WI38 (cell line): ENCODE measurements at regions not wholly inside any gene's neighbourhood (a gene's known extent, or its start where the extent isn't known, plus 50 kb on each side); places are given as distances from the start of the nearest gene placed in this dataset.

Experiments
- H3K4me3 ChIP-seq: 2 replicates; pipeline ENCODE4 v1.5.1; 2011; ENCODE audit warnings: low read depth, mild to moderate bottlenecking, control low read depth, low read length
- TF ChIP-seq, protein P1 (sequence below): IDR thresholded peaks from 2 replicates; pipeline ENCODE4 v1.5.1; 2012; ENCODE audit warnings: low read depth, mild to moderate bottlenecking, control low read depth, low read length

GRCh38 chr7:13308423-13308822 lies 621.0 kb downstream of the ARL4A start:
- TF ChIP-seq, protein P1, sequence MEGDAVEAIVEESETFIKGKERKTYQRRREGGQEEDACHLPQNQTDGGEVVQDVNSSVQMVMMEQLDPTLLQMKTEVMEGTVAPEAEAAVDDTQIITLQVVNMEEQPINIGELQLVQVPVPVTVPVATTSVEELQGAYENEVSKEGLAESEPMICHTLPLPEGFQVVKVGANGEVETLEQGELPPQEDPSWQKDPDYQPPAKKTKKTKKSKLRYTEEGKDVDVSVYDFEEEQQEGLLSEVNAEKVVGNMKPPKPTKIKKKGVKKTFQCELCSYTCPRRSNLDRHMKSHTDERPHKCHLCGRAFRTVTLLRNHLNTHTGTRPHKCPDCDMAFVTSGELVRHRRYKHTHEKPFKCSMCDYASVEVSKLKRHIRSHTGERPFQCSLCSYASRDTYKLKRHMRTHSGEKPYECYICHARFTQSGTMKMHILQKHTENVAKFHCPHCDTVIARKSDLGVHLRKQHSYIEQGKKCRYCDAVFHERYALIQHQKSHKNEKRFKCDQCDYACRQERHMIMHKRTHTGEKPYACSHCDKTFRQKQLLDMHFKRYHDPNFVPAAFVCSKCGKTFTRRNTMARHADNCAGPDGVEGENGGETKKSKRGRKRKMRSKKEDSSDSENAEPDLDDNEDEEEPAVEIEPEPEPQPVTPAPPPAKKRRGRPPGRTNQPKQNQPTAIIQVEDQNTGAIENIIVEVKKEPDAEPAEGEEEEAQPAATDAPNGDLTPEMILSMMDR: no peak
- H3K4me3 ChIP-seq: no peak overlapping the region

DNA sequence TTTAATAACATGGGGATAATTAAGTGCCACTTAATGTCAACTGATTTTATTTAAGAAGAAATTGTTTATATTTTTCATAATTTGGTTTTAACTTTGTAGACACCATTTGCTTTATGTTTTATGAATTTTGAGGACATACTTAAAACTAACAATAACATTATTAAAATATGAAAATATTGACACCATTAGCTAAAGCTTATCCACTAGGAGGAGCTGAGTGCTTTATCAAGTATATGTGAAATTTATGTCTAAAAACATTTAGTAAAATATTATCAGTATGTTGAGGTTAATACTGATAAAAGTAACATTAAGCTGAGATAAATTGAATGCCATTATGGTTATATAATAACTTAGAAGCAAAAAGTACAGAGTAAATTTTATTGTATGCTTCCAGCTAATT lies 622.1 kb downstream of the ARL4A start:
- TF ChIP-seq, protein P1: no peak
- H3K4me3 ChIP-seq: no peak overlapping the region

DNA sequence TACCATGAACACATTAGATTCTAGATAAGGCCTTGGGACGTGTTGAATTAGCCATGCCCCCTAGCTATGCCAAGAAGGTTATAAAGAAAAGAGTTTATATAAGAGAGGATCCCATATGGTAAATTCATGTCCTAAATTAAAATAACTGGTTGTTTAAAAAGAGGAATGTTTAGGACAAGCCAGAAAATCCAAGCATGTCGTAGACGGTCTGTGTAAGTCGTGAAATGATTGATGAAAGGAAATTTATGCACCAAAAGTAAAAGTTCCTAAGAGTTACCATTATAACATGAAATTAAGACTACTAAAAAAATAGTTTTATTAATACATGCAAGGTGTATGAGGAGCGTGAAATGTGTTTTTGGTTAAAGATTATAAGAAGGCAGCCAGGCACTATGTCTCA lies 624.9 kb downstream of the ARL4A start:
- TF ChIP-seq, protein P1: no peak

GRCh38 chr7:13320333-13320732 lies 632.9 kb downstream of the ARL4A start:
- H3K4me3 ChIP-seq: no peak overlapping the region
- TF ChIP-seq, protein P1: no peak

More for the DNA sequence above, 624.9 kb downstream of the ARL4A start:
- H3K4me3 ChIP-seq: no peak overlapping the region

- no peak overlapping the region for H3K4me3 ChIP-seq
- TF ChIP-seq, protein P1: no peak
Measured at GRCh38 chr7:13321316-13321715, 633.9 kb downstream of the ARL4A start.

DNA sequence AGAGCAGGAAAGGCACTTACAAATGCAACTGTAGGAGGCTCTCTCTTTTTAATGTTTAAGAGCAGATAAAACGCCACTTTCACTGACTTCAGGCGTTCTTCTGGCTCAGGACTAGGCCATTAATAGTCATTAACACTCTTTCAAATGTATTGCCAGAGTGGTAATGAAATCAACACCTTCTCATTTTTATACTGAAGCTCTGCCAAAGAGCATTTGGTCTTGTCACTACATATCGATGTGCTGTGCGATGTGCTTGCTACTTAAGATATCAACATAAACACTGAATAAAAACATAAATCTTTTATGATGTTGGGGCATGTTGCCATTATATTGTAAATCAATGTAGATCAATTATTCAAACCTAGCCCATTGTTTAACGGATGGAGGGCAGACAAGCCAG lies 634.7 kb downstream of the ARL4A start:
- H3K4me3 ChIP-seq: no peak overlapping the region
- TF ChIP-seq, protein P1: no peak

DNA sequence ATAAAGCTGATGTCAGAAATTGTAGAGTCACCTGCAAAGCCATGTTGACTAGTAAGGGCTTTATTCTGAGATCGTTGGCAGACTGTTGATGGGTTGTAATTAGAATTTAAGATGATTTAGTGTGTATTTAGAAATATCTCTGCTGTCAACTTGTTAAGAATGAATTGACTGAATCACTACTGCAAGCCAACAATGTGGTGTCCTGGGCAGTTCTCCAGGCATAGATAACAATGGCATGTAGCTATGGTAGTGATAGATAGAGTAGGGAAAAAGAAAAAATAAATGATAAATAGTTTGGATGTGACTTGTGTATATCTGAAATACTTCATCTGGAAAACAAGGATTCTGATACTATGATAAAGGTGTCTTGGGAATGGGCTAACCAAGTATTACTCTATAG lies 640.2 kb downstream of the ARL4A start:
- TF ChIP-seq, protein P1: no peak
- H3K4me3 ChIP-seq: no peak overlapping the region
